Calu3 (cell line): ENCODE measurements at regions not wholly inside any gene's neighbourhood (a gene's known extent, or its start where the extent isn't known, plus 50 kb on each side); places are given as distances from the start of the nearest gene placed in this dataset.

Experiments used
- BruUV-seq: library from RNA; stranded (reverse); fragments of 400-500 nt; replicated peaks from 2 replicates; lab custom pipeline; 2021; lab: Mats Ljungman, UMichigan
- CTCF ChIA-PET: fragments of 300-600 bp; sonication (Branson Sonifier 250); formaldehyde crosslinking; loops from one replicate; lab custom pipeline; 2022; ENCODE audit warnings: antibody characterized with exemption; lab: Charles Lee
- DNase-seq: peaks from one replicate; pipeline ENCODE4 v3.0.0; 2022
- H3K27ac Mint-ChIP-seq: one replicate; pipeline ENCODE4 v1.8.0; 2022; ENCODE audit warnings: mixed read lengths; ENCODE audit not compliant: unreplicated experiment
- H3K27me3 Mint-ChIP-seq: one replicate; pipeline ENCODE4 v1.8.0; 2022; ENCODE audit warnings: mixed read lengths; ENCODE audit not compliant: unreplicated experiment
- H3K36me3 Mint-ChIP-seq: one replicate; pipeline ENCODE4 v1.8.0; 2022; ENCODE audit warnings: mild to moderate bottlenecking, moderate library complexity, mixed read lengths; ENCODE audit not compliant: insufficient read depth, unreplicated experiment
- H3K4me1 Mint-ChIP-seq: one replicate; pipeline ENCODE4 v1.8.0; 2022; ENCODE audit warnings: mild to moderate bottlenecking, low read depth, mixed read lengths; ENCODE audit not compliant: unreplicated experiment
- H3K4me3 Mint-ChIP-seq: one replicate; pipeline ENCODE4 v1.8.0; 2022; ENCODE audit warnings: mild to moderate bottlenecking, low read depth, moderate library complexity, mixed read lengths; ENCODE audit not compliant: unreplicated experiment
- H3K9me3 Mint-ChIP-seq: one replicate; pipeline ENCODE4 v1.8.0; 2022; ENCODE audit warnings: low read depth, mixed read lengths; ENCODE audit not compliant: unreplicated experiment
- CTCF ChIP-seq: fragments of 200-600 bp; IDR thresholded peaks from one replicate; pipeline ENCODE4 v1.8.0; 2022; ENCODE audit warnings: antibody characterized with exemption; ENCODE audit not compliant: unreplicated experiment
- intact Hi-C: fragments of 100-400 bp; cut with micrococcal nuclease; formaldehyde crosslinking; loops from one replicate; pipeline ENCODE4 v1.10.0; 2022; ENCODE audit not compliant: unreplicated experiment

GRCh38 chr5:3352711-3353110 lies 242.9 kb upstream of the IRX1 start:
- H3K4me1 Mint-ChIP-seq: no peaks in the 10 kb centered on the region
- H3K9me3 Mint-ChIP-seq: peaks cover 15% of the 10 kb centered on the region
- no peak for DNase-seq
- intact Hi-C loops: no loop called here
- no peak overlapping the region for H3K4me3 Mint-ChIP-seq
- no TSS peak for BruUV-seq
- TF ChIP-seq CTCF: no peak
- no peak overlapping the region for H3K27ac Mint-ChIP-seq
- peaks cover 5% of the 10 kb centered on the region for H3K36me3 Mint-ChIP-seq
- no peaks in the 10 kb centered on the region for H3K27me3 Mint-ChIP-seq
- CTCF ChIA-PET: no interaction called here

DNA sequence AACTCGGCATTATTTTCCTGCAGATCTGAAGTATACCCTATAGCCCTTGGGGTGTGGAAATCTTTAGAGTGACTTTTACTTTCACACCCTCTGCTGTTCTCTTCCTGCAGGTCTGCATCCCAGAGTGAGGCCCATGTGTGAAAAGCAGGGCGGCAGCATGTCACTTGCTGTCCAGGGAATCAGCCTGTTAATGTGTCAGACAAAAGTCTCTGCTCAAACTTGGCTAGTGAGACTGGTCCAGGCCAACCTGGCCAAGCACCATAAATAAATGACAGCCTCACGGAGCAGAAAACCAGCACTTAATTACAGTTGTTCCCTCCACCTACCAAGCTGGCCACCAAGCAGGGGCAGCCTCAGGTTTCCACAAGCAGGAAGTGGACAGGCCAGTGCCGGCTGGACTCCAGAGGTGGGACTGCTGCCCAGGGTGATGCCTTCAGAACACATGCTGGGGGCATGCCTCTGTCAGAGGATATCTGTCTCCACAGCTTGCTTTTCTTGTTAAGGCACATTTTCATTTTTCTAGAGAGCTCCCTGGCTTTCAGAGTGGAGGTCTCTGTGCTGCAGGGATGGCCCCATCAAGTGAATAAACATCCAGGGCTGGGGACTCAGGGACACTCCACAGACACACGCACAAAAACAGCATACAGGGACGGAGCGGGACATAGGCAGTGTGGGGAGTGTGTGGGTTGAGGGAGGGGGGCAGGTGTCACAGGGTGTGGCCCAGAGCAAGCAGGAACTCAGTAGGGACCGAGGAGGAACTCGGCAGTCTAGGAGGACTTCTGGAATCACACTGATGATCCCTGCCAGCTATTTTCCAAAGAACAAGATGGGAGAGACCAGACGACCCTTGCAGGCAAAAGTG lies 243.8 kb upstream of the IRX1 start:
- BruUV-seq: no TSS peak
- peaks cover 11% of the 10 kb centered on the region for H3K9me3 Mint-ChIP-seq
- H3K27ac Mint-ChIP-seq: no peak overlapping the region
- H3K4me3 Mint-ChIP-seq: no peak overlapping the region
- no peak for DNase-seq
- no peaks in the 10 kb centered on the region for H3K27me3 Mint-ChIP-seq
- CTCF ChIA-PET: no interaction called here
- H3K36me3 Mint-ChIP-seq: peaks cover 5% of the 10 kb centered on the region
- intact Hi-C loops: no loop called here
- no peak for TF ChIP-seq CTCF
- H3K4me1 Mint-ChIP-seq: no peaks in the 10 kb centered on the region

DNA sequence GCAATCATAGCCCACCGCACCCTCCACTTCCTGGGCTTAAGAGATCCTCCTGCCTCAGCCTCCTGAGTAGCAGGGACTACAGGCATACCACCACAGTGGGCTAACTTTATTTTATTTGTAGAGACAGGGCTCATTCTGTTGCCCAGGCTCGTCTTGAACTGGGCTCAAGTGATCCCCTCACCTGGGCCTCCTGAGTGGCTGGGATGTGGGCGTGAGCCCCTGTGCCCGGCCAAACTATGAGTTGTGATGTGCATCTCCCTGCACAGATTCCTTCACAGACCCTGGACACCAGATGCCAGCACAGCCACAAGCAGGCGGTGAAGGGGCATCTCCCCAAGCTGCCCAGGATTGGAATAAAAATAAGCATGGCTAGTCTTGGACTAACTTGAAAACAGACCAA lies 244.9 kb upstream of the IRX1 start:
- no peak overlapping the region for H3K4me3 Mint-ChIP-seq

More for the DNA sequence above, 244.9 kb upstream of the IRX1 start:
- no peaks in the 10 kb centered on the region for H3K4me1 Mint-ChIP-seq
- no peak for TF ChIP-seq CTCF
- no peak overlapping the region for H3K27ac Mint-ChIP-seq
- intact Hi-C loops: no loop called here
- H3K9me3 Mint-ChIP-seq: peaks cover 11% of the 10 kb centered on the region
- BruUV-seq: no TSS peak
- peaks cover 5% of the 10 kb centered on the region for H3K36me3 Mint-ChIP-seq
- CTCF ChIA-PET: no interaction called here
- DNase-seq: no peak
- H3K27me3 Mint-ChIP-seq: no peaks in the 10 kb centered on the region
